SK-N-SH (cell line): ENCODE measurements at regions not wholly inside any gene's neighbourhood (a gene's known extent, or its start where the extent isn't known, plus 50 kb on each side); places are given as distances from the start of the nearest gene placed in this dataset.

Source experiments
- CTCF ChIP-seq: fragments of 200-600 bp; sonication (generic); IDR thresholded peaks from 2 replicates; pipeline ENCODE4 v1.6.1; 2017; ENCODE audit warnings: antibody characterized with exemption, mild to moderate bottlenecking, moderate library complexity
- FOSL2 ChIP-seq: IDR thresholded peaks from 2 replicates; pipeline ENCODE4 v1.4.0; 2012; ENCODE audit warnings: low read depth, mild to moderate bottlenecking, moderate library complexity, borderline replicate concordance
- FOXJ3 ChIP-seq: sonication (generic); formaldehyde crosslinking; IDR thresholded peaks from 2 replicates; pipeline ENCODE4 v1.5.1; 2020; ENCODE audit warnings: mild to moderate bottlenecking, missing genetic modification reagents
- GATA2 ChIP-seq: sonication (generic); formaldehyde crosslinking; IDR thresholded peaks from 2 replicates; pipeline ENCODE4 v1.5.0; 2020; ENCODE audit warnings: mild to moderate bottlenecking, missing genetic modification reagents
- JUND ChIP-seq: IDR thresholded peaks from 2 replicates; pipeline ENCODE4 v1.4.0; 2012
- MAX ChIP-seq: IDR thresholded peaks from 2 replicates; pipeline ENCODE4 v1.4.0; 2012; ENCODE audit warnings: low read depth
- MXI1 ChIP-seq: IDR thresholded peaks from 2 replicates; pipeline ENCODE4 v1.6.1; 2012; ENCODE audit warnings: mild to moderate bottlenecking, low read depth, low read length, improper control_type of control experiment
- POLR2AphosphoS5 ChIP-seq: IDR thresholded peaks from 2 replicates; pipeline ENCODE4 v1.6.1; 2012; ENCODE audit warnings: low read depth, low read length
- RAD21 ChIP-seq: IDR thresholded peaks from 2 replicates; pipeline ENCODE4 v1.6.1; 2012; ENCODE audit warnings: mild to moderate bottlenecking, low read length
- SIN3A ChIP-seq: IDR thresholded peaks from 2 replicates; pipeline ENCODE4 v1.6.1; 2012; ENCODE audit warnings: low read depth, mild to moderate bottlenecking, low read length, moderate library complexity, borderline replicate concordance
- SMC3 ChIP-seq: IDR thresholded peaks from 2 replicates; pipeline ENCODE4 v1.6.1; 2012; ENCODE audit warnings: low read depth, low read length, improper control_type of control experiment

GRCh38 chr3:59450437-59450836 is 400.6 kb upstream of the CFAP20DC start:
- TF ChIP-seq SMC3 (no peak), FOXJ3 (CRISPR knock-in tag) (no peak), JUND (no peak), SIN3A (no peak), POLR2AphosphoS5 (no peak), CTCF (no peak), MXI1 (no peak), MAX (no peak), GATA2 (CRISPR knock-in tag) (no peak), RAD21 (no peak), FOSL2 (no peak)
